T-cell (primary cell): ENCODE measurements at regions not wholly inside any gene's neighbourhood (a gene's known extent, or its start where the extent isn't known, plus 50 kb on each side); places are given as distances from the start of the nearest gene placed in this dataset.

Source experiments
- ATAC-seq, 4 experiments: fragments of 200-7000 bp in 3 of 4; fragments of 150-1000 bp in 1 of 4; cut with Tn5 transposase; replicated peaks in 1 of 4; 1 replicate in 3 of 4; 2 replicates in 1 of 4; pipeline ENCODE4 v1.10.0; 2021; ENCODE audit warnings: moderate library complexity in 3 of 4, mild to moderate bottlenecking in 2 of 4, moderate number of reproducible peaks in 1 of 4
- CTCF ChIA-PET, 2 donors: fragments of 300-600 bp; sonication (Branson Sonifier 250); formaldehyde crosslinking; loops; one replicate each; lab custom pipeline; 2022; ENCODE audit warnings: antibody characterized with exemption in 2 of 2; lab: Charles Lee
- POLR2A ChIA-PET, 2 donors: fragments of 300-600 bp; sonication (Branson Sonifier 250); formaldehyde crosslinking; loops; one replicate each; lab custom pipeline; 2022; ENCODE audit warnings: antibody characterized with exemption in 2 of 2; lab: Charles Lee
- DNase-seq, 35 experiments: peaks; one replicate each; pipeline versions ENCODE4 v3.0.0 to v3.0.0-alpha.2; 2013 to 2023
- H3K27ac ChIP-seq: one replicate; pipeline ENCODE4 v1.5.1; 2013; ENCODE audit warnings: low read length
- H3K27me3 ChIP-seq, 2 experiments: replicated peaks in 1 of 2; 1 replicate in 1 of 2; 2 replicates in 1 of 2; pipeline versions ENCODE4 v1.6.1 to v1.7.0; 2013; ENCODE audit warnings: low read length in 1 of 2, mixed read lengths in 1 of 2; ENCODE audit not compliant: control insufficient read depth in 2 of 2, insufficient read depth in 2 of 2; ENCODE audit errors: extremely low read depth in 1 of 2
- H3K36me3 ChIP-seq, 2 donors: 1 replicate in 1 of 2; 2 replicates in 1 of 2; pipeline versions ENCODE4 v1.6.1 to v1.7.0; 2013; ENCODE audit warnings: low read length in 1 of 2; ENCODE audit not compliant: control insufficient read depth in 2 of 2, insufficient read depth in 1 of 2; ENCODE audit errors: extremely low read depth in 1 of 2
- H3K4me1 ChIP-seq, 2 experiments: 1 replicate in 1 of 2; 2 replicates in 1 of 2; pipeline versions ENCODE4 v1.6.1 to v1.7.0; 2013; ENCODE audit warnings: low read length in 2 of 2, mixed read lengths in 1 of 2; ENCODE audit not compliant: insufficient read depth in 2 of 2, control insufficient read depth in 1 of 2; ENCODE audit errors: extremely low read depth in 1 of 2
- H3K4me3 ChIP-seq, 2 donors: 1 replicate in 1 of 2; 2 replicates in 1 of 2; pipeline versions ENCODE4 v1.5.1 to v1.7.0; 2013; ENCODE audit warnings: mild to moderate bottlenecking in 2 of 2, low read length in 1 of 2, moderate library complexity in 1 of 2; ENCODE audit not compliant: control insufficient read depth in 1 of 2; ENCODE audit errors: extremely low read depth in 1 of 2
- H3K9me3 ChIP-seq: 2 replicates; pipeline ENCODE4 v1.7.0; 2013
- H3K27ac Mint-ChIP-seq, 2 donors: one replicate each; pipeline ENCODE4 v1.8.0; 2020 to 2021; ENCODE audit warnings: mild to moderate bottlenecking in 2 of 2, mixed read lengths in 2 of 2
- H3K27me3 Mint-ChIP-seq, 2 donors: one replicate each; pipeline ENCODE4 v1.8.0; 2021 to 2022; ENCODE audit warnings: mixed read lengths in 2 of 2
- H3K36me3 Mint-ChIP-seq: one replicate; pipeline ENCODE4 v1.8.0; 2021; ENCODE audit warnings: mixed read lengths
- H3K4me1 Mint-ChIP-seq, 3 donors: one replicate each; pipeline ENCODE4 v1.8.0; 2020 to 2022; ENCODE audit warnings: mixed read lengths in 3 of 3, mild to moderate bottlenecking in 1 of 3
- H3K4me3 Mint-ChIP-seq, 3 donors: one replicate each; pipeline ENCODE4 v1.8.0; 2020 to 2022; ENCODE audit warnings: mild to moderate bottlenecking in 3 of 3, mixed read lengths in 3 of 3, moderate library complexity in 3 of 3
- H3K9me3 Mint-ChIP-seq, 3 donors: one replicate each; pipeline ENCODE4 v1.8.0; 2020 to 2022; ENCODE audit warnings: mixed read lengths in 3 of 3
- WGBS: methylation state at CpG from one replicate; pipeline ENCODE4 v1.1.5; 2013; ENCODE audit warnings: missing lambda C conversion rate; ENCODE audit not compliant: insufficient coverage; 5-methylcytosine and 5-hydroxymethylcytosine counted together

DNA sequence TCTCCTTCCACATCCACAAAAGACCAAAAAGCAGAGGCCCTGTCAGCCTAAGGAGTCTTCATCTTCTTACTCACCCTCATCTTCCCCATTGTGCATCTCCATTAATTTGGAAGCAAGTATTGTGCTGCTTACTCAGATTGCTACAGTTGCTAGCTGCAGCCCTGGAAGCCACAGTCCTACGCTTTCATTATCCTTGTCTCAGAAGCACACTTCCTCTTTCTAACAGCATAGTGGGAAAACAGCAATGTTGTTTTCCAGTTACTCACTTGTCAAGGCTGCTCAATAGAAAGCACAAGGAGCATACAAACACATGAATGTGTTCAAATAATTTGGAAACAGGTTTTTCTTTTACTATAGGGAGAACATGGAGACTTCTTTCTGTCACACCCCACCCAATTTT is 76.6 kb upstream of the RBM24 start:
- Mint-ChIP-seq H3K27me3 (peaks cover 12 to 18% of the 10 kb centered on the region in 2 donors), H3K36me3 (no peaks in the 10 kb centered on the region), H3K4me1 (no peaks in the 10 kb centered on the region), H3K4me3 (no peak overlapping the region), H3K9me3 (no peaks in the 10 kb centered on the region), H3K27ac (no peak overlapping the region)
- ATAC-seq, result no peak
- ChIA-PET CTCF (no interaction called here), POLR2A (no interaction called here)
- Histone ChIP-seq H3K27me3 (peaks cover 0 to 6% of the 10 kb centered on the region in 2 experiments), H3K9me3 (no peaks in the 10 kb centered on the region), H3K36me3 (no peaks in the 10 kb centered on the region), H3K27ac (no peak overlapping the region), H3K4me1 (no peaks in the 10 kb centered on the region), H3K4me3 (no peak overlapping the region)
- no peak for DNase-seq
- no CpG with 5 or more reads among the region's 1 CpG for WGBS

DNA sequence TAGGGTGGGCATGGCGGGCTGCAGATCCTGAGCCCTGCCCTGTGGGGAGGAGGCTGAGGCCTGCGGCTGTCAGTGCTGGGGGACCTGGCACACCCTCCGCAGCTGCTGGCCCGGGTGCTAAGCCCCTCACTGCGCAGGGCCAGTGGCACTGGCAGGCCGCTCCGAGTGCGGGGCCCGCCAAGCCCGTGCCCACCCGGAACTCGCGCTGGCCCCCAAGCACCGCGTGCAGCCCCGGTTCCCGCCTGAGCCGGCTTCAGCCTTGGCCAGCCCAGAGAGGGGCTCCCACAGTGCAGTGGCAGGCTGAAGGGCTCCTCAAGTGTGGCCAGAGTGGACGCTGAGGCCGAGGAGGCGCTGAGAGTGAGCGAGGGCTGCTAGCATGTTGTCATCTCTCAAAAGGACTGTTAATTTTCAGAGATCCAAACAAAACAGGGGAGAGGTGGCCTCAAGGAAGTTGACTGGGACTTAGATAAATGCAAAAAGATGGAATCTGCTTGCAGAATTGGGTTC is 74.5 kb upstream of the RBM24 start:
- no peak for DNase-seq
- Histone ChIP-seq H3K36me3 (no peaks in the 10 kb centered on the region), H3K4me3 (no peak overlapping the region), H3K9me3 (no peaks in the 10 kb centered on the region), H3K27ac (no peak overlapping the region), H3K27me3 (peaks cover 0 to 4% of the 10 kb centered on the region in 2 experiments), H3K4me1 (no peaks in the 10 kb centered on the region)
- no peak overlapping the region for H3K27ac Mint-ChIP-seq
- 99% methylated on average over 20 of the region's 22 CpGs for WGBS
- H3K9me3 Mint-ChIP-seq, result no peaks in the 10 kb centered on the region
- no peaks in the 10 kb centered on the region for H3K4me1 Mint-ChIP-seq
- no peak overlapping the region for H3K4me3 Mint-ChIP-seq
- ChIA-PET CTCF (no interaction called here), POLR2A (no interaction called here)
- no peaks in the 10 kb centered on the region for H3K36me3 Mint-ChIP-seq
- no peak for ATAC-seq
- peaks cover 9 to 15% of the 10 kb centered on the region in 2 donors for H3K27me3 Mint-ChIP-seq

DNA sequence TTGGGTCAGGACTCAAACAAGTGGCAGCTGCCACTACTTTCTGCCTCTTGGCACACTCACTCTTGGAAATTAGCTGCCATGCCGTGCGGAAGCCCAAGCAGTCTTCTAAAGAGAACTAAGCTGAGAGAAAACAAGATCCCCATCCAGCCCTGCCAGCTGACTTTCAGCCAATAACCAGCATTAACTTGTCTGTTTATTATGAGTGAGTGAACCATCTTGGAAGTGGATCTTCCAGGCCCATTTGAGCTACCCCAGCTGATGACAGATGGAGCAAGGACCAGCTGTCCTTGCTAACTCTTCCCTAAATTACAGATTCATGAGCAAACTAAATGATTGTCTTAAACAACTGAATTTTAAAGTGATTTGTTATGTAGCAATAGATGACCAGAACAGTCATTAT is 73.9 kb upstream of the RBM24 start:
- no peak overlapping the region for H3K27ac ChIP-seq
- DNase-seq, result no peak
- ChIA-PET CTCF (no interaction called here), POLR2A (no interaction called here)
- no peak overlapping the region for H3K4me3 Mint-ChIP-seq
- no peaks in the 10 kb centered on the region for H3K4me1 ChIP-seq
- no peaks in the 10 kb centered on the region for H3K36me3 Mint-ChIP-seq
- no peaks in the 10 kb centered on the region for H3K4me1 Mint-ChIP-seq
- H3K9me3 ChIP-seq, result no peaks in the 10 kb centered on the region
- H3K27ac Mint-ChIP-seq, result no peak overlapping the region
- H3K4me3 ChIP-seq, result no peak overlapping the region
- ATAC-seq, result no peak
- no peaks in the 10 kb centered on the region for H3K36me3 ChIP-seq
- H3K27me3 ChIP-seq, result peaks cover 0 to 6% of the 10 kb centered on the region in 2 experiments
- H3K9me3 Mint-ChIP-seq, result no peaks in the 10 kb centered on the region
- peaks cover 9 to 15% of the 10 kb centered on the region in 2 donors for H3K27me3 Mint-ChIP-seq
- WGBS, result 100% methylated on average over 2 of the region's 2 CpGs

DNA sequence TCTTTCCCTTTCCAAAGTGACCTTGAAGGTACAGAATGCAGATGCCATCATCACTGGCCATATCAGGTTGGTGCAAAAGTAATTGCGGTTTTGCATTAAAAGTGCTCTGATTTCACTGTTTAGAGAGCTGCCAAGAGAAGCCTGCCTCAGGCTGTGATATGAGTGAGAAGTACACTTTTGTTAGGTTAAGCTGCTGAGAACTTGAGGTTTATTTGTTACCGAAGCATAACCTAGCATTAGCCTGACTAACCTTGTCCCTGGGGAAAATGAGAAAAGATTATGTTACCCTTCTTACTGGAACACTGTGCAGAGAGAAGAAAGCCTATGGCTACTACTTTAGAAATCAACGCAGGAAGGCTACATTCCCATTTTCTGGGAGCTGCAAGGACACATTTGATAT is 70.5 kb upstream of the RBM24 start:
- Histone ChIP-seq H3K4me3 (no peak overlapping the region), H3K9me3 (no peaks in the 10 kb centered on the region), H3K36me3 (no peaks in the 10 kb centered on the region), H3K27me3 (peaks cover 0 to 6% of the 10 kb centered on the region in 2 experiments), H3K27ac (no peak overlapping the region), H3K4me1 (no peaks in the 10 kb centered on the region)
- ChIA-PET POLR2A (no interaction called here), CTCF (interaction anchor here in 1 of 2 donors (0.7 kb wide), 1 partner anchor 1582 kb away, joined by 3 read pairs; no protein-coding TSS in a partner anchor)
- no peak for ATAC-seq
- no peaks in the 10 kb centered on the region for H3K4me1 Mint-ChIP-seq
- no peak overlapping the region for H3K4me3 Mint-ChIP-seq
- no peaks in the 10 kb centered on the region for H3K9me3 Mint-ChIP-seq
- no peak for DNase-seq
- no peak overlapping the region for H3K27ac Mint-ChIP-seq
- no peaks in the 10 kb centered on the region for H3K36me3 Mint-ChIP-seq
- peaks cover 0 to 2% of the 10 kb centered on the region in 2 donors for H3K27me3 Mint-ChIP-seq
- 82% methylated on average over 2 of the region's 3 CpGs for WGBS

DNA sequence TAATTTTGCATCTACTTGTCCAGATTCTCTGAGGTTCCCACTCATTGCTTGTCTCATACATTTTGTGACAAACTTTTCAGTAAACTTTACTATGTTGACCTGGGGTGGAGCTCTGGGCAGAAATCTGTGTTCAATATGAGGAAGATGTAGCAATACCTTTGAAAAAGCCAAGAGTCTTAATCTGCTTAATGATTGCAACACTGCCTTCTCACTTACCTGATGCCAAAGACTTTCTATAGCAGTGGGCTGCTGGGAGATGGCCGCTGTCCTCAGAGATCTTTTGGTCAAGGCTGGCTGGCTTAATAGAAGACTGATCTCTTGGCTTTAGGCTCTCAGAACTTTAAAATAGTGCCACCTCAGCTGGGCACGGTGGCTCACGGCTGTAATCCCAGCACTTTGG is 70.1 kb upstream of the RBM24 start:
- H3K9me3 Mint-ChIP-seq, result peaks cover 0 to under 1% (median 0%) of the 10 kb centered on the region in 3 donors
- CTCF ChIA-PET, result interaction anchor here in 1 of 2 donors (0.7 kb wide), 1 partner anchor 1582 kb away, joined by 3 read pairs; no protein-coding TSS in a partner anchor
- H3K27me3 ChIP-seq, result peaks cover 0 to 5% of the 10 kb centered on the region in 2 experiments
- no peaks in the 10 kb centered on the region for H3K4me1 Mint-ChIP-seq
- no peak overlapping the region for H3K27ac ChIP-seq
- ATAC-seq (no peak), DNase-seq (no peak)
- no peak overlapping the region for H3K27ac Mint-ChIP-seq
- H3K36me3 Mint-ChIP-seq, result no peaks in the 10 kb centered on the region
- no peaks in the 10 kb centered on the region for H3K36me3 ChIP-seq
- no peaks in the 10 kb centered on the region for H3K9me3 ChIP-seq
- H3K4me3 Mint-ChIP-seq, result no peak overlapping the region
- 93% methylated on average over 2 of the region's 3 CpGs for whole genome bisulfite sequencing
- H3K27me3 Mint-ChIP-seq, result peaks cover 0 to 2% of the 10 kb centered on the region in 2 donors
- no peaks in the 10 kb centered on the region for H3K4me1 ChIP-seq
- no peak overlapping the region for H3K4me3 ChIP-seq
- POLR2A ChIA-PET, result no interaction called here

DNA sequence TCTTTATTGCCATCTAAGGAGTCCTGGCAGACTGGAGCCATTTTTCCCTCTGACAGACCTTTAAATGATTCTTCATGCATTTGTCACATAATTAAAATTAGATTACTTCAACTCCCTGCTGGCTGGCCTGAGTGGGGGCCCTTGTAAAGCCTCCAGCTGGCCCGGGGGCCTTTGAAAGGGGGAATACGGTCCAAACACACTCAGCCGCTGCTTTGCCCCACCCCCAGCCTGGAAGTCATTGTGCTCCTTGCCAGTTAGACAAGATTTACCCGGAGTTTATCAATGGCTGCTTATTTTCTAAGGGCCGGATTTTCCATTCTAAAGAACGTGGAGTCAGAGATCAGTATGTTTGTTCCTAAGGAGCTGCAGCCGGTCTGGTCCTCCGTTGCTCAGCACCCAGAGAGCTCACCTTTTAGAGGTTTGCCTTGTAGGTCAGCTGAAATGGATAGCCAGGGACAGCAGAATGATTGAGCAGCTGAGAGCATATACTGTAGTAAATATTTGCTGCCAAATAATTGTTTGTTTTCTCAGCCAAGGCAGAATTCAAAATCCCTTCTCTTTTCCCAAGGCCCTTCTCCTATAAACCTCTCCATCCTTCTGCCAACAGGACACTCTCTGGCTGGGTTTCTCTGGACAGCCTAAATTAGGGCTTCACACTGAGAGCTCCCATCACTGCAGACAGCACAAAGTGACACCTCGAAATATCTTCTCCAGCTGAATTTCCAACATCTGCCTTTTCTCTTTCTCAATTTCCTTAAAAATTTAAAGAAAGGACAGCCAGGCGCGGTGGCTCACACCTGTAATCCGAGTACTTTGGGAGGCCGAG is 68.4 kb upstream of the RBM24 start:
- H3K9me3 Mint-ChIP-seq, result peaks cover 0 to 5% (median 0%) of the 10 kb centered on the region in 3 donors
- WGBS, result 86% methylated on average over 12 of the region's 13 CpGs
- H3K4me1 Mint-ChIP-seq, result no peaks in the 10 kb centered on the region
- Histone ChIP-seq H3K27me3 (peaks cover 0 to 5% of the 10 kb centered on the region in 2 experiments), H3K27ac (no peak overlapping the region), H3K9me3 (no peaks in the 10 kb centered on the region), H3K4me3 (no peak overlapping the region), H3K4me1 (no peaks in the 10 kb centered on the region), H3K36me3 (no peaks in the 10 kb centered on the region)
- no peak for DNase-seq
- H3K27ac Mint-ChIP-seq, result no peak overlapping the region
- ChIA-PET CTCF (no interaction called here), POLR2A (no interaction called here)
- H3K4me3 Mint-ChIP-seq, result no peak overlapping the region
- no peaks in the 10 kb centered on the region for H3K36me3 Mint-ChIP-seq
- no peak for ATAC-seq
- peaks cover 0 to 7% of the 10 kb centered on the region in 2 donors for H3K27me3 Mint-ChIP-seq
